Peyer's patch (tissue), 4 donors: ENCODE measurements at regions not wholly inside any gene's neighbourhood (a gene's known extent, or its start where the extent isn't known, plus 50 kb on each side); places are given as distances from the start of the nearest gene placed in this dataset.
A peak's percentile ranks its signal among the peaks of the same experiment; 100 is the strongest.
"Not testable (repeated sequence)": the region's sequence is repeated elsewhere in the genome, so short reads cannot be mapped to it uniquely, and the experiment has no call there.

Source experiments
- DNase-seq, 3 donors: peaks; one replicate each; pipeline ENCODE4 v3.0.0-alpha.2; 2017 to 2019
- H3K27ac ChIP-seq, 4 donors: fragments of 200-600 bp; sonication (generic); one replicate each; pipeline ENCODE4 v1.5.1; 2016 to 2019
- H3K27me3 ChIP-seq, 2 donors: fragments of 200-600 bp; sonication (generic); one replicate each; pipeline ENCODE4 v1.5.1; 2019
- H3K36me3 ChIP-seq, 3 donors: fragments of 200-600 bp; sonication (generic); one replicate each; pipeline ENCODE4 v1.5.1; 2016 to 2019
- H3K4me1 ChIP-seq, 4 donors: fragments of 200-600 bp; sonication (generic); one replicate each; pipeline ENCODE4 v1.5.1; 2016 to 2019
- H3K4me3 ChIP-seq, 4 donors: fragments of 200-600 bp; sonication (generic); 1 replicate in 3 of 4; 2 replicates in 1 of 4; pipeline ENCODE4 v1.5.1; 2016 to 2019; ENCODE audit warnings: mild to moderate bottlenecking in 1 of 4
- H3K9me3 ChIP-seq, 4 donors: fragments of 200-600 bp; sonication (generic); one replicate each; pipeline ENCODE4 v1.5.1; 2016 to 2019; ENCODE audit warnings: mild to moderate bottlenecking in 1 of 4
- CTCF ChIP-seq, 6 experiments: fragments of 450-650 bp in 4 of 6; fragments of 200-600 bp in 2 of 6; sonication (generic) in 1 of 6; IDR thresholded peaks; one replicate each; pipeline ENCODE4 v1.5.1; 2017 to 2019; ENCODE audit warnings: antibody characterized with exemption in 6 of 6, mild to moderate bottlenecking in 3 of 6, moderate library complexity in 1 of 6
- POLR2A ChIP-seq, 2 donors: fragments of 450-650 bp; IDR thresholded peaks; one replicate each; pipeline ENCODE4 v1.5.1; 2017; ENCODE audit warnings: antibody characterized with exemption in 2 of 2, mild to moderate bottlenecking in 2 of 2, moderate library complexity in 2 of 2

GRCh38 chr6:137712587-137712986, 154.5 kb upstream of the TNFAIP3 start:
- Histone ChIP-seq H3K4me1 (peaks cover 0 to 4% (median 0%) of the 10 kb centered on the region in 4 donors), H3K27ac (no peak overlapping the region), H3K27me3 (no peaks in the 10 kb centered on the region), H3K36me3 (no peaks in the 10 kb centered on the region), H3K4me3 (no peak overlapping the region), H3K9me3 (no peaks in the 10 kb centered on the region)
- no peak for DNase-seq
- no peak for TF ChIP-seq CTCF (IDR thresholded peaks at IDR 0.05)
- no peak for TF ChIP-seq POLR2A (IDR thresholded peaks at IDR 0.05)

GRCh38 chr6:137715589-137716045, 151.4 kb upstream of the TNFAIP3 start:
- Histone ChIP-seq H3K9me3 (no peaks in the 10 kb centered on the region), H3K27ac (peak overlapping the region in 3 of 4 donors; percentile 15 to 71 (median 23)), H3K4me3 (no peak overlapping the region), H3K4me1 (no peaks in the 10 kb centered on the region), H3K27me3 (no peaks in the 10 kb centered on the region), H3K36me3 (no peaks in the 10 kb centered on the region)
- DNase-seq = no peak
- TF ChIP-seq CTCF (IDR thresholded peaks at IDR 0.05) (no peak), POLR2A (IDR thresholded peaks at IDR 0.05) (peak in 1 of 2 donors; percentile 24)

- H3K36me3 ChIP-seq = no peaks in the 10 kb centered on the region
- no peak overlapping the region for H3K4me3 ChIP-seq
- TF ChIP-seq POLR2A (IDR thresholded peaks at IDR 0.05) (no peak), CTCF (IDR thresholded peaks at IDR 0.05) (no peak)
- peak in 2 of 3 donors; percentile 29 to 64 for DNase-seq
- no peaks in the 10 kb centered on the region for H3K4me1 ChIP-seq
- H3K27me3 ChIP-seq = no peaks in the 10 kb centered on the region
- peak overlapping the region in 2 of 4 donors; percentile 48 to 66 for H3K27ac ChIP-seq
- H3K9me3 ChIP-seq = no peaks in the 10 kb centered on the region
Measured at GRCh38 chr6:137717074-137718073, 149.7 kb upstream of the TNFAIP3 start.

- H3K4me1 ChIP-seq, H3K36me3 ChIP-seq, H3K27ac ChIP-seq, H3K27me3 ChIP-seq, DNase-seq, H3K9me3 ChIP-seq, H3K4me3 ChIP-seq: not testable (repeated sequence)
Measured at GRCh38 chr6:137718903-137719302, 148.2 kb upstream of the TNFAIP3 start.

- no peaks in the 10 kb centered on the region for H3K36me3 ChIP-seq
- H3K9me3 ChIP-seq = no peaks in the 10 kb centered on the region
- H3K4me1 ChIP-seq = no peaks in the 10 kb centered on the region
- H3K4me3 ChIP-seq = no peak overlapping the region
- DNase-seq = no peak
- TF ChIP-seq POLR2A (IDR thresholded peaks at IDR 0.05) (no peak), CTCF (IDR thresholded peaks at IDR 0.05) (no peak)
- H3K27me3 ChIP-seq = no peaks in the 10 kb centered on the region
- H3K27ac ChIP-seq = peak overlapping the region in 2 of 4 donors; percentile 25 to 56
Measured at GRCh38 chr6:137722749-137723272, 144.2 kb upstream of the TNFAIP3 start.
